Activated CD8-positive, alpha-beta T cell treated with anti-CD3 and anti-CD28 coated beads, Interleukin-2, amount 10 ng/mL, durations not matched to agents 7 days and 5 days (primary cell): ENCODE measurements at regions not wholly inside any gene's neighbourhood (a gene's known extent, or its start where the extent isn't known, plus 50 kb on each side); places are given as distances from the start of the nearest gene placed in this dataset.
A peak's percentile ranks its signal among the peaks of the same experiment; 100 is the strongest.

ENCODE experiments used
- ATAC-seq: fragments of 150-1000 bp; cut with Tn5 transposase; one replicate; pipeline ENCODE4 v1.10.0; 2021; ENCODE audit warnings: moderate library complexity
- CTCF ChIA-PET: fragments of 350-600 bp; sonication (Branson Sonifier 250); formaldehyde crosslinking; loops from one replicate; lab custom pipeline; 2021; ENCODE audit warnings: antibody characterized with exemption; lab: Charles Lee
- POLR2A ChIA-PET: fragments of 350-600 bp; sonication (Branson Sonifier 250); formaldehyde crosslinking; loops from one replicate; lab custom pipeline; 2021; ENCODE audit warnings: antibody characterized with exemption; lab: Charles Lee
- DNase-seq: peaks from one replicate; pipeline ENCODE4 v3.0.0-alpha.2; 2020
- H3K27ac Mint-ChIP-seq: one replicate; pipeline ENCODE4 v1.8.0; 2021; ENCODE audit warnings: mild to moderate bottlenecking, mixed read lengths
- H3K27me3 Mint-ChIP-seq: one replicate; pipeline ENCODE4 v1.8.0; 2021; ENCODE audit warnings: low read depth, mixed read lengths
- H3K36me3 Mint-ChIP-seq: one replicate; pipeline ENCODE4 v1.8.0; 2021; ENCODE audit warnings: low read depth, mixed read lengths
- H3K4me1 Mint-ChIP-seq: one replicate; pipeline ENCODE4 v1.8.0; 2021; ENCODE audit warnings: low read depth, mixed read lengths
- H3K4me3 Mint-ChIP-seq: one replicate; pipeline ENCODE4 v1.8.0; 2021; ENCODE audit warnings: mild to moderate bottlenecking, mixed read lengths
- H3K9me3 Mint-ChIP-seq: one replicate; pipeline ENCODE4 v1.8.0; 2022; ENCODE audit warnings: mixed read lengths; ENCODE audit not compliant: insufficient read depth

DNA sequence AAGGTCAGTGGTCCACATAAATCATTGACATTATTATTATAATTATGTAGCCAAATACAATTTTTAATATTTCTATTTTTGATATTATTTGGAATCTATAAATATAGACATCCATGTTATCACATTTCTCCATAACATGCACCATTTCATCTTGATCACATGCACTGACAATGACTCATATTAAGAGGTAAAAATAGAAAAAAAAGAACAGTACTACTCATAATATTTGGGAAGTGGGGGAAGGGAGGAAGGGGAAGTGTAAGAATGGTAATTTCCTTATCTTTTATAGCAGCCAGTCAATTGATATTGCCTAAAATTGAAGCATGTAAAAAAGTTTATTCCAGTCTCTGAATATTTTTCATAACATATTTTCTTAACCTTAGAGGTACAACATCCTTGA is 72.3 kb downstream of the ADM start:
- no peak overlapping the region for H3K27ac Mint-ChIP-seq
- peaks cover 7% of the 10 kb centered on the region for H3K27me3 Mint-ChIP-seq
- no peak overlapping the region for H3K4me3 Mint-ChIP-seq
- ATAC-seq (no peak), DNase-seq (no peak)
- ChIA-PET CTCF (interaction anchor here (3.8 kb wide), 1 partner anchor 10 kb away, joined by 14 read pairs; no protein-coding TSS in a partner anchor), POLR2A (interaction anchor here (0.6 kb wide), 2 partner anchors 11 to 419 kb away, joined by 3 read pairs; no protein-coding TSS in a partner anchor)
- no peaks in the 10 kb centered on the region for H3K4me1 Mint-ChIP-seq
- no peaks in the 10 kb centered on the region for H3K9me3 Mint-ChIP-seq
- no peaks in the 10 kb centered on the region for H3K36me3 Mint-ChIP-seq

GRCh38 chr11:10378362-10378761 is 73.5 kb downstream of the ADM start:
- Mint-ChIP-seq H3K4me3 (no peak overlapping the region), H3K27ac (no peak overlapping the region), H3K27me3 (peaks cover 8% of the 10 kb centered on the region), H3K4me1 (no peaks in the 10 kb centered on the region), H3K9me3 (no peaks in the 10 kb centered on the region), H3K36me3 (no peaks in the 10 kb centered on the region)
- POLR2A ChIA-PET = no interaction called here
- no peak for ATAC-seq
- CTCF ChIA-PET = interaction anchor here (1.5 kb wide), 1 partner anchor 12 kb away, joined by 8 read pairs; no protein-coding TSS in a partner anchor
- DNase-seq = no peak

GRCh38 chr11:10379022-10379421 is 74.1 kb downstream of the ADM start:
- POLR2A ChIA-PET = no interaction called here
- Mint-ChIP-seq H3K36me3 (no peaks in the 10 kb centered on the region), H3K4me3 (no peak overlapping the region), H3K4me1 (no peaks in the 10 kb centered on the region), H3K27me3 (peaks cover 8% of the 10 kb centered on the region), H3K27ac (no peak overlapping the region), H3K9me3 (no peaks in the 10 kb centered on the region)
- peak; percentile 28 for DNase-seq
- CTCF ChIA-PET = interaction anchor here (1.5 kb wide), 1 partner anchor 12 kb away, joined by 8 read pairs; no protein-coding TSS in a partner anchor
- ATAC-seq = no peak

- H3K4me1 Mint-ChIP-seq = no peaks in the 10 kb centered on the region
- ChIA-PET POLR2A (no interaction called here), CTCF (interaction anchor here (1.5 kb wide), 1 partner anchor 13 kb away, joined by 8 read pairs; no protein-coding TSS in a partner anchor)
- H3K27ac Mint-ChIP-seq = no peak overlapping the region
- ATAC-seq (no peak), DNase-seq (no peak)
- H3K27me3 Mint-ChIP-seq = peaks cover 8% of the 10 kb centered on the region
- no peak overlapping the region for H3K4me3 Mint-ChIP-seq
- H3K9me3 Mint-ChIP-seq = no peaks in the 10 kb centered on the region
- H3K36me3 Mint-ChIP-seq = no peaks in the 10 kb centered on the region
These were observed 74.6 kb downstream of the ADM start for GRCh38 chr11:10379426-10379825.

DNA sequence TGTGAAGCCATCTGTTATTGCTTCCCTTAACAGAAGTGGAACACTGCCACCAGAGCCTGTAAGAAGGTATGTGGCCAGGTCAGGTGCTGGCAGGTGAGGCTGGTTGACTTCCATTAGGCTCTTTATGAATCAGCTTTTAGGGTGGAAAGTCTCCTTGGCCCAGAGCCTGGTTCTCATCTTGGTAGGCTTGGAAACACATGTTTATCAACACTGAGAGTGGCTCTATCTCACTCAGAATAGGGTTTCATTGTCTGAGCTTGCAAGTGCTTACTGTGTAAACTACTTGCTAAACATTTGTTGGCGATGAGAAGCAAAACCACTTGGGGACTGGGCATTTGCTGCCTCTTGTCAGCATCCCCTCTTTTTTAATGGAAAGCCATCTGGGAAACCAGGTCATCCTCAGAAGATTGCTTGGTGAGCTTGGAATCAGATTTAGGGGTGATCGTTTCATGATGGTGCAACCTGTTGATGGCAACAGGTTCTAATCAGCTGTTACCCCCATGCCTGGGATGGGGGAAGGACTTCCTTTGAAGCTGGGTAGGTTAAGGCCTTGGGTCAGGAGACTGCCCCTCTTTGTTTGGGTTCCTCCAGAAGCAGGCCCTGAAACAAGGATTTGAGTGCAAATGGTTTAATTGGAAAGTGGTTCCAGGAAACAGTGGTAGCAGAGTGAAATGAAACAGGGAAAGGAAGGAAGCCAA is 75.0 kb upstream of the AMPD3 start:
- DNase-seq = no peak
- H3K9me3 Mint-ChIP-seq = no peaks in the 10 kb centered on the region
- H3K27me3 Mint-ChIP-seq = peaks cover 8% of the 10 kb centered on the region
- no peaks in the 10 kb centered on the region for H3K36me3 Mint-ChIP-seq
- no peak overlapping the region for H3K27ac Mint-ChIP-seq
- ChIA-PET CTCF (interaction anchor here (1.2 kb wide), 1 partner anchor 12 kb away, joined by 3 read pairs; no protein-coding TSS in a partner anchor), POLR2A (no interaction called here)
- no peak for ATAC-seq
- H3K4me1 Mint-ChIP-seq = no peaks in the 10 kb centered on the region
- no peak overlapping the region for H3K4me3 Mint-ChIP-seq

- ChIA-PET POLR2A (no interaction called here), CTCF (interaction anchor here (1.2 kb wide), 1 partner anchor 13 kb away, joined by 3 read pairs; no protein-coding TSS in a partner anchor)
- Mint-ChIP-seq H3K4me1 (no peaks in the 10 kb centered on the region), H3K27me3 (peaks cover 8% of the 10 kb centered on the region), H3K9me3 (no peaks in the 10 kb centered on the region), H3K27ac (no peak overlapping the region), H3K36me3 (no peaks in the 10 kb centered on the region), H3K4me3 (no peak overlapping the region)
- no peak for DNase-seq
- ATAC-seq = no peak
These were observed 74.1 kb upstream of the AMPD3 start for GRCh38 chr11:10380921-10381320.

- ATAC-seq = no peak
- no peak overlapping the region for H3K27ac Mint-ChIP-seq
- H3K4me1 Mint-ChIP-seq = no peaks in the 10 kb centered on the region
- CTCF ChIA-PET = no interaction called here
- no peak overlapping the region for H3K4me3 Mint-ChIP-seq
- H3K36me3 Mint-ChIP-seq = no peaks in the 10 kb centered on the region
- POLR2A ChIA-PET = no interaction called here
- no peak for DNase-seq
- H3K27me3 Mint-ChIP-seq = peaks cover 8% of the 10 kb centered on the region
- H3K9me3 Mint-ChIP-seq = no peaks in the 10 kb centered on the region
These were observed 73.3 kb upstream of the AMPD3 start for GRCh38 chr11:10381736-10382135.

DNA sequence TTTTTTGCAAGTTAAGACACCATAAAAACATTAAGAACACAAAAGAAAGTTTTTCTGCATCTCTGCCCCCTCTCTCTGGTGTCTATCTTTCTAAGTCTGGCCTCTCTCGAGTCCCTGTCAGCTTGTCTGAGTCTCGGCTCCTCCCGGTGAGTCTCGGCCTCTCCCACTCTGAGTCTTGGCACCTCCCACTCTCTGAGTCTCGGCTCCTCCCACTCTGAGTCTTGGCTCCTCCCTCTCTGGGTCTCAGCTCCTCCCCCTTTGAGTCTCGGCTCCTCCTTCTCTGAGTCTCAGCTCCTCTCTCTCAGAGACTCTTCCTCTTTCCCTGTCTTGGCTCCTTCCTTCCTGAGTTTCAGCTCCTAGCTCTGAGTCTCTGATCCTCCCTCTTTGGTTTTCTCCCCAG is 72.5 kb upstream of the AMPD3 start:
- Mint-ChIP-seq H3K9me3 (no peaks in the 10 kb centered on the region), H3K27ac (no peak overlapping the region), H3K36me3 (no peaks in the 10 kb centered on the region), H3K27me3 (peaks cover 8% of the 10 kb centered on the region), H3K4me1 (no peaks in the 10 kb centered on the region), H3K4me3 (no peak overlapping the region)
- no peak for ATAC-seq
- no peak for DNase-seq
- ChIA-PET POLR2A (no interaction called here), CTCF (no interaction called here)

DNA sequence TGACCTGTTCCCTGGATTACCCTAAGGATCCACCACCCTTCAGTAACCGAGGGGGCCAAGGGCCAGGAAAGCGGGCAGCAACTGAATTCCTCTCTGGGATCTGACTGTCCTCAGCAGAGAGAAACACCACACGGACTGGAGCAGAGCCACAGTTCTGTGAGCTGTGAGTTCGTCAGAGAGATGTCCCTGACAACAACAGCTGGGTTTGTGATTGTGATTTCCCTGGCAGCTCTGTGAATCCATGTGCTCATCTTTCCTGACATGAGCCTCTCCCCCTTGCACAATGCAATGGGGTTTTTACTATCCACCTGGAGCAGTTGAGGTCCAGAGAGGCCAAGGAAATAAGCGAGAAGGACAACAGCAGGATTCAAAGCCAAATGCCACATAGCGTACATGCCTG is 69.4 kb upstream of the AMPD3 start:
- peaks cover 16% of the 10 kb centered on the region for H3K27me3 Mint-ChIP-seq
- CTCF ChIA-PET = no interaction called here

DNA sequence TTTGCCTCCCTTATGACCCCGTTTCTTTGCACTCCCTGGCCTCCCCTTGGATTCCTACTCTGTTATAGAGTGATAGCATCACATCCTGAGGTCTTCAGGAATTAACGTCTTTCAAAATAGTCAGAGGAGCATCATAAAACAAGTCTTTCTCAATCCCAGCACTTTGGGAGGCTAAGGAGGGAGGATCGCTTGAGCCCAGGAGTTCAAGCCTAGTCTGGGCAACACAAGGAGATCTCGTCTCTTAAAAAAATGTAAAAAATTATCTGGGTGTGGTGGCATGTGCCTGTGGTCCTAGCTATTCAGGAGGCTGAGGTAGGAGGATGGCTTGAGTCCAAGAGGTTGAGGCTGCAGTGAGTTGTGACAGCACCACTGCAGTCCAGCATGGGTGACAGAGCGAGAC is 68.7 kb upstream of the AMPD3 start:
- DNase-seq (no peak), ATAC-seq (no peak)
- Mint-ChIP-seq H3K4me1 (no peaks in the 10 kb centered on the region), H3K4me3 (no peak overlapping the region), H3K27me3 (peaks cover 17% of the 10 kb centered on the region), H3K36me3 (no peaks in the 10 kb centered on the region), H3K27ac (no peak overlapping the region), H3K9me3 (no peaks in the 10 kb centered on the region)
- CTCF ChIA-PET = no interaction called here
- POLR2A ChIA-PET = interaction anchor here (1.4 kb wide), 1 partner anchor 10 kb away, joined by 4 read pairs; no protein-coding TSS in a partner anchor

More for the DNA sequence above, 69.4 kb upstream of the AMPD3 start:
- Mint-ChIP-seq H3K4me1 (no peaks in the 10 kb centered on the region), H3K4me3 (no peak overlapping the region), H3K36me3 (no peaks in the 10 kb centered on the region), H3K9me3 (no peaks in the 10 kb centered on the region), H3K27ac (no peak overlapping the region)
- ATAC-seq = no peak
- POLR2A ChIA-PET = no interaction called here
- no peak for DNase-seq

DNA sequence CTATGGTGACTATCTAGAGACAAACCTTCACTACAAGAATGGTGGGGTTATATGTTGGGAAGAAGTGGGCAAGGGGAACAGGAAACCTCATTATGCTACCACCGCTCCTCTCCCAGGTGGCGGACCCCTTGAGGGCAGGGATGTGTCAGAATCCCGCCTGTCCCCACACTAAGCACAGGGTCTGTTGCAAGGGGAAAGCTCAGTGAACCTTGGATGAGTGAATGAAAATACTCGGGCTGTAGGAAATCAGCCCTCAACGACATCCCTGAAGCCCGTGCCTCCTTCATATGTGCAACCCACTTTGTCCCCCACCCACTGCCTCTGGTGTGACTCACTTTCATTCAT is 68.2 kb upstream of the AMPD3 start:
- CTCF ChIA-PET = no interaction called here
- no peaks in the 10 kb centered on the region for H3K4me1 Mint-ChIP-seq

More for the DNA sequence above, 68.2 kb upstream of the AMPD3 start:
- Mint-ChIP-seq H3K9me3 (no peaks in the 10 kb centered on the region), H3K27me3 (peaks cover 17% of the 10 kb centered on the region), H3K36me3 (no peaks in the 10 kb centered on the region), H3K27ac (no peak overlapping the region), H3K4me3 (no peak overlapping the region)
- ATAC-seq = no peak
- POLR2A ChIA-PET = interaction anchor here (1.4 kb wide), 1 partner anchor 10 kb away, joined by 4 read pairs; no protein-coding TSS in a partner anchor
- no peak for DNase-seq
